A549 (cell line): ENCODE measurements at regions not wholly inside any gene's neighbourhood (a gene's known extent, or its start where the extent isn't known, plus 50 kb on each side); places are given as distances from the start of the nearest gene placed in this dataset.
"Not testable (repeated sequence)": the region's sequence is repeated elsewhere in the genome, so short reads cannot be mapped to it uniquely, and the experiment has no call there.

ENCODE experiments used
- CBX8 ChIP-seq: fragments of 200-600 bp; sonication (generic); IDR thresholded peaks from 2 replicates; pipeline ENCODE4 v1.6.1; 2016
- CTCF ChIP-seq: fragments of >200 bp; sonication (Bioruptor Twin); formaldehyde crosslinking; IDR thresholded peaks from 3 replicates; pipeline ENCODE4 v1.5.1; 2016
- EHMT2 ChIP-seq: fragments of 200-600 bp; sonication (generic); IDR thresholded peaks from 2 replicates; pipeline ENCODE4 v1.6.1; 2016; ENCODE audit warnings: antibody characterized with exemption, low read depth, mild to moderate bottlenecking, moderate library complexity
- ELK1 ChIP-seq: fragments of 150-350 bp; IDR thresholded peaks from 2 replicates; pipeline ENCODE4 v1.6.1; 2014; ENCODE audit warnings: low read depth, mild to moderate bottlenecking, low read length
- EP300 ChIP-seq, 2 experiments: fragments of >200 bp; sonication (Bioruptor Twin); formaldehyde crosslinking; IDR thresholded peaks; 2 replicates in 1 of 2; 3 replicates in 1 of 2; pipeline ENCODE4 v1.6.1; 2016 to 2017
- HOXA7 ChIP-seq: fragments of 250-450 bp; sonication (Bioruptor Pico); IDR thresholded peaks from 2 replicates; pipeline ENCODE4 v1.5.0; 2020; ENCODE audit warnings: mild to moderate bottlenecking, moderate library complexity
- POLR2A ChIP-seq: IDR thresholded peaks from 2 replicates; pipeline ENCODE4 v1.6.1; 2012; ENCODE audit warnings: mild to moderate bottlenecking, low read length
- POLR2AphosphoS2 ChIP-seq: conservative IDR thresholded peaks from 2 replicates; pipeline ENCODE4 v1.6.1; 2012; ENCODE audit warnings: low read length, improper control_type of control experiment, inconsistent platforms
- RAD21 ChIP-seq, 2 experiments: fragments of >200 bp in 1 of 2; sonication (Bioruptor Twin) in 1 of 2; formaldehyde crosslinking in 1 of 2; IDR thresholded peaks in 1 of 2; conservative IDR thresholded peaks in 1 of 2; 2 replicates in 1 of 2; 3 replicates in 1 of 2; pipeline ENCODE4 v1.6.1; 2012 to 2018; ENCODE audit warnings: inconsistent platforms in 1 of 2
- RARB ChIP-seq: fragments of 250-450 bp; sonication (Bioruptor Pico); IDR thresholded peaks from 2 replicates; pipeline ENCODE4 v1.8.0; 2021; ENCODE audit warnings: mild to moderate bottlenecking, moderate library complexity
- TF ChIP-seq, protein P1 (sequence below): IDR thresholded peaks from 2 replicates; pipeline ENCODE4 v1.6.1; 2012
- TF ChIP-seq, protein P2 (sequence below): fragments of 450-650 bp; IDR thresholded peaks from 2 replicates; pipeline ENCODE4 v1.6.1; 2014; ENCODE audit warnings: antibody characterized with exemption
- TF ChIP-seq, protein P3 (sequence below): fragments of 200-600 bp; sonication (generic); IDR thresholded peaks from 2 replicates; pipeline ENCODE4 v1.6.1; 2016; ENCODE audit warnings: antibody characterized with exemption, mild to moderate bottlenecking, moderate library complexity

DNA sequence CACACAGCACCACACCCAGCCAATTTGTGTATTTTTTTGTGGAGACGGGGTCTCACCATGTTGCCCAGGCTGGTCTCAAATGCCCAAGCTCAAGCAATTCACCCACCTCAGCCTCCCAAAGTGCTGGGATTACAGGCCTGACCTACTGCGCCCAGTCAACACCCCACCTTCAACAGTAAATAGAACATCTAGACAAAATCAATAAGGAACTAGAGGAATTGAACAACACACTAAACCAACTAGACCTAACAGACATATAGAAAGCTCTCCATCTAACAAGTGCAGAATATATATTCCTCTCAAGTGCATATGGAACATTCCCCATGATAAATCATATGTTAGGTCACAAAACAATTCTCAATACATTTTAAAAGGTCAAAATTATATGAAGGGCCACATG, 56.6 kb upstream of the AGAP9 start:
- TF ChIP-seq POLR2A; RARB (CRISPR knock-in tag); POLR2AphosphoS2; CTCF; HOXA7; EHMT2; EP300 (IDR thresholded peaks at IDR 0.05); CBX8; RAD21 (conservative IDR thresholded peaks at IDR 0.05 in 1 of 2, IDR thresholded peaks at IDR 0.05 in 1 of 2); ELK1: not testable (repeated sequence)
- TF ChIP-seq, protein P1, sequence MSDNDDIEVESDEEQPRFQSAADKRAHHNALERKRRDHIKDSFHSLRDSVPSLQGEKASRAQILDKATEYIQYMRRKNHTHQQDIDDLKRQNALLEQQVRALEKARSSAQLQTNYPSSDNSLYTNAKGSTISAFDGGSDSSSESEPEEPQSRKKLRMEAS = not testable (repeated sequence)
- TF ChIP-seq, protein P2, sequence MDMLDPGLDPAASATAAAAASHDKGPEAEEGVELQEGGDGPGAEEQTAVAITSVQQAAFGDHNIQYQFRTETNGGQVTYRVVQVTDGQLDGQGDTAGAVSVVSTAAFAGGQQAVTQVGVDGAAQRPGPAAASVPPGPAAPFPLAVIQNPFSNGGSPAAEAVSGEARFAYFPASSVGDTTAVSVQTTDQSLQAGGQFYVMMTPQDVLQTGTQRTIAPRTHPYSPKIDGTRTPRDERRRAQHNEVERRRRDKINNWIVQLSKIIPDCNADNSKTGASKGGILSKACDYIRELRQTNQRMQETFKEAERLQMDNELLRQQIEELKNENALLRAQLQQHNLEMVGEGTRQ = not testable (repeated sequence)
- TF ChIP-seq, protein P3, sequence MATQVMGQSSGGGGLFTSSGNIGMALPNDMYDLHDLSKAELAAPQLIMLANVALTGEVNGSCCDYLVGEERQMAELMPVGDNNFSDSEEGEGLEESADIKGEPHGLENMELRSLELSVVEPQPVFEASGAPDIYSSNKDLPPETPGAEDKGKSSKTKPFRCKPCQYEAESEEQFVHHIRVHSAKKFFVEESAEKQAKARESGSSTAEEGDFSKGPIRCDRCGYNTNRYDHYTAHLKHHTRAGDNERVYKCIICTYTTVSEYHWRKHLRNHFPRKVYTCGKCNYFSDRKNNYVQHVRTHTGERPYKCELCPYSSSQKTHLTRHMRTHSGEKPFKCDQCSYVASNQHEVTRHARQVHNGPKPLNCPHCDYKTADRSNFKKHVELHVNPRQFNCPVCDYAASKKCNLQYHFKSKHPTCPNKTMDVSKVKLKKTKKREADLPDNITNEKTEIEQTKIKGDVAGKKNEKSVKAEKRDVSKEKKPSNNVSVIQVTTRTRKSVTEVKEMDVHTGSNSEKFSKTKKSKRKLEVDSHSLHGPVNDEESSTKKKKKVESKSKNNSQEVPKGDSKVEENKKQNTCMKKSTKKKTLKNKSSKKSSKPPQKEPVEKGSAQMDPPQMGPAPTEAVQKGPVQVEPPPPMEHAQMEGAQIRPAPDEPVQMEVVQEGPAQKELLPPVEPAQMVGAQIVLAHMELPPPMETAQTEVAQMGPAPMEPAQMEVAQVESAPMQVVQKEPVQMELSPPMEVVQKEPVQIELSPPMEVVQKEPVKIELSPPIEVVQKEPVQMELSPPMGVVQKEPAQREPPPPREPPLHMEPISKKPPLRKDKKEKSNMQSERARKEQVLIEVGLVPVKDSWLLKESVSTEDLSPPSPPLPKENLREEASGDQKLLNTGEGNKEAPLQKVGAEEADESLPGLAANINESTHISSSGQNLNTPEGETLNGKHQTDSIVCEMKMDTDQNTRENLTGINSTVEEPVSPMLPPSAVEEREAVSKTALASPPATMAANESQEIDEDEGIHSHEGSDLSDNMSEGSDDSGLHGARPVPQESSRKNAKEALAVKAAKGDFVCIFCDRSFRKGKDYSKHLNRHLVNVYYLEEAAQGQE = not testable (repeated sequence)
